NB4 (cell line): ENCODE measurements at regions not wholly inside any gene's neighbourhood (a gene's known extent, or its start where the extent isn't known, plus 50 kb on each side); places are given as distances from the start of the nearest gene placed in this dataset.

ENCODE experiments used
- POLR2A ChIP-seq: IDR thresholded peaks from 2 replicates; pipeline ENCODE4 v1.6.1; 2011; ENCODE audit warnings: mild to moderate bottlenecking; ENCODE audit not compliant: insufficient read length; ENCODE audit errors: extremely low read depth
- TF ChIP-seq, protein P1 (sequence below): IDR thresholded peaks from one replicate; pipeline ENCODE4 v1.5.1; 2012; ENCODE audit warnings: low read depth, low read length

DNA sequence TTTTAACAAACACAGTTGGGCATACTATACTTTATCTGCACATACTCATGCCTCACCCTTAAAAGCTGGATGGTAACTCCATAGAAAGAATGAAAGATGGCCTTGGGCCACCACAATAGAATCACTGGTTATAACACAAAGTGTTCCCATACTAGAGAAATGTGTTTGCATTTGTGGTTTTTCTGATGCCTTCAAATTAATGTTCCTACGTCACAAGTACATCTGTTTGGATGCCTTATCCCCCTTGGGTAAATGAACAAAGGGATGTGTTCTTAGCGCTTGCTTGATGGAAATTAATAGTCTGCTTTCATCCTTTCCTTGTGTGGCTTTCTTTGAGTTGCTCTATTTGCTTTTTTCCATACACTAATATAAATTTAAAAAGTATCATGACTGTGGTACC, 291.1 kb upstream of the PDE4D start:
- TF ChIP-seq POLR2A: no peak
- TF ChIP-seq, protein P1, sequence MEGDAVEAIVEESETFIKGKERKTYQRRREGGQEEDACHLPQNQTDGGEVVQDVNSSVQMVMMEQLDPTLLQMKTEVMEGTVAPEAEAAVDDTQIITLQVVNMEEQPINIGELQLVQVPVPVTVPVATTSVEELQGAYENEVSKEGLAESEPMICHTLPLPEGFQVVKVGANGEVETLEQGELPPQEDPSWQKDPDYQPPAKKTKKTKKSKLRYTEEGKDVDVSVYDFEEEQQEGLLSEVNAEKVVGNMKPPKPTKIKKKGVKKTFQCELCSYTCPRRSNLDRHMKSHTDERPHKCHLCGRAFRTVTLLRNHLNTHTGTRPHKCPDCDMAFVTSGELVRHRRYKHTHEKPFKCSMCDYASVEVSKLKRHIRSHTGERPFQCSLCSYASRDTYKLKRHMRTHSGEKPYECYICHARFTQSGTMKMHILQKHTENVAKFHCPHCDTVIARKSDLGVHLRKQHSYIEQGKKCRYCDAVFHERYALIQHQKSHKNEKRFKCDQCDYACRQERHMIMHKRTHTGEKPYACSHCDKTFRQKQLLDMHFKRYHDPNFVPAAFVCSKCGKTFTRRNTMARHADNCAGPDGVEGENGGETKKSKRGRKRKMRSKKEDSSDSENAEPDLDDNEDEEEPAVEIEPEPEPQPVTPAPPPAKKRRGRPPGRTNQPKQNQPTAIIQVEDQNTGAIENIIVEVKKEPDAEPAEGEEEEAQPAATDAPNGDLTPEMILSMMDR: no peak
